ENCODE measurements at regions not wholly inside any gene's neighbourhood (a gene's known extent, or its start where the extent isn't known, plus 50 kb on each side); places are given as distances from the start of the nearest gene placed in this dataset.
A peak's percentile ranks its signal among the peaks of the same experiment; 100 is the strongest.

- Mint-ChIP-seq H3K36me3 (no peaks in the 10 kb centered on the region), H3K27ac (peak overlapping the region in 1 of 3 donors; percentile 5), H3K4me3 (no peak overlapping the region), H3K9me3 (no peaks in the 10 kb centered on the region), H3K27me3 (peaks cover 3% of the 10 kb centered on the region), H3K4me1 (peaks cover 0 to 5% (median 0%) of the 10 kb centered on the region in 3 donors)
These were observed 50.9 kb upstream of the UNC5B start for GRCh38 chr10:71161425-71161824.
